NT2/D1 (cell line): ENCODE measurements at regions not wholly inside any gene's neighbourhood (a gene's known extent, or its start where the extent isn't known, plus 50 kb on each side); places are given as distances from the start of the nearest gene placed in this dataset.
A peak's percentile ranks its signal among the peaks of the same experiment; 100 is the strongest.

ENCODE experiments used
- DNase-seq: peaks from one replicate; pipeline ENCODE4 v3.0.0-alpha.2; 2011; ENCODE audit warnings: low read depth, low spot score
- H3K27me3 ChIP-seq: 2 replicates; pipeline ENCODE4 v1.6.0; 2011; ENCODE audit warnings: mild to moderate bottlenecking; ENCODE audit not compliant: insufficient read length, insufficient read depth
- H3K36me3 ChIP-seq: 2 replicates; pipeline ENCODE4 v1.6.1; 2011; ENCODE audit warnings: mild to moderate bottlenecking, low read length, mixed read lengths; ENCODE audit not compliant: insufficient read depth, insufficient read length
- H3K4me1 ChIP-seq: 2 replicates; pipeline ENCODE4 v1.5.1; 2011; ENCODE audit not compliant: insufficient read depth, insufficient read length
- H3K4me3 ChIP-seq: 2 replicates; pipeline ENCODE4 v1.5.1; 2011; ENCODE audit warnings: low read depth; ENCODE audit not compliant: insufficient read length
- H3K9ac ChIP-seq: 2 replicates; pipeline ENCODE4 v1.6.0; 2011; ENCODE audit warnings: low read depth; ENCODE audit not compliant: insufficient read length
- H3K9me3 ChIP-seq: 2 replicates; pipeline ENCODE4 v1.5.1; 2011; ENCODE audit warnings: mild to moderate bottlenecking, low read length; ENCODE audit not compliant: insufficient read depth
- SUZ12 ChIP-seq: IDR thresholded peaks from 2 replicates; pipeline ENCODE4 v1.6.1; 2011; ENCODE audit not compliant: insufficient read length, insufficient read depth; ENCODE audit errors: extremely low read depth
- YY1 ChIP-seq: IDR thresholded peaks from 2 replicates; pipeline ENCODE4 v1.6.1; 2011; ENCODE audit not compliant: insufficient read length, insufficient read depth
- ZNF274 ChIP-seq: IDR thresholded peaks from 2 replicates; pipeline ENCODE4 v1.6.1; 2011; ENCODE audit warnings: mild to moderate bottlenecking, low read depth, low read length

DNA sequence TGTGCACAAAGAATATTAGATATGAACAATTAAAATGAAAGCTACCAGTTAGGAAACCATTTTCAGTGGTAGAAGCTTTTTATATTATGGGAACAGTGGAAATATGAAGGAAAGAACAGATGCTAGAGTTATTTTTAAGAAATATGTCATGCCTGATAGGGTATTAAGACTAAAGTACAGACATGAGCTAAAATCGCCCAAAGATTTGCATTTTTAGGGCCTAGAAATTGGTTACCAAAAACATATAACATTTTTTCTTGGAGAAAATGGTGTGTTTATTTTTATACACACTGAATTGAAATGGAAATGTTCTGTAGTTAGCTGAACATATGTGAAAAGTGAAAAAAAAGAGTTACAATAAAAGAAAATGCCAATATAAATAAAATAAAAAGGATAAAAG, 441.9 kb downstream of the TLL1 start:
- Histone ChIP-seq H3K9ac (no peak overlapping the region), H3K4me1 (no peaks in the 10 kb centered on the region), H3K9me3 (no peaks in the 10 kb centered on the region), H3K27me3 (no peaks in the 10 kb centered on the region), H3K4me3 (no peak overlapping the region), H3K36me3 (no peaks in the 10 kb centered on the region)
- TF ChIP-seq YY1 (no peak), SUZ12 (no peak), ZNF274 (no peak)
- no peak for DNase-seq

DNA sequence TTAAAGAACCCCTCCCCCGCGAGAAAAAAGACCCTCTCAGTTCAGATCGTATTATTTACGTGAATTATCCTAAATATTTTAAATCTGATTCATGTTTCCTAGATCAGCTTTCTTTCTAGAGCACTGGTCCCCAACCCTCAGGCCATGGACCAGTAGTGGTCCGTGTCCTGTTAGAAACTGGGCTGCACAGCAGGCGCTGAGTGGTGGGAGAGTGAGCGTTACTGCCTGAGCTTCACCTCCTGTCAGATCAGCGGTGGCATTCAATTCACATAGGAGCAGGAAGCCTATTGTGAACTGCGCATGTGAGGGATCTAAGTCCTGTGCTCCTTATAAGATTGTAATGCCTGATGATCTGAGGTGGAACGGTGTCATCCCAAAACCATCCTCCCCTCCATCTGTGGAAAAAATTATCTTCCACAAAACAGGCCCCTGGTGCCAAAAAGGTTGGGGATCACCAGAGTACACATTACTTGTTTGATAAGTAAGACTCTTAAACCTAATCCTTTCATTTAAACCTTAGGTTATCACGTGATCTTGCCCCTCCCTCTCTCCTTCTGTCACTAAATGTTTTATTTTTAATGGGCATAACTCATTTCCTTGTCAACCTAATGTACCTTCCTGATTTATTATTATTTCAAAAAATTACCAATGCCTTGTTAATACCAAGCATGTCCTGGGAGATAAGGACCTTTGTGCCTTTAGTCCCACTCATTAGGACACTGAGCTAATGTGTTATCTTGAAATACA, 442.9 kb downstream of the TLL1 start:
- no peaks in the 10 kb centered on the region for H3K27me3 ChIP-seq
- no peak for TF ChIP-seq ZNF274
- TF ChIP-seq SUZ12, result no peak
- TF ChIP-seq YY1, result no peak
- H3K36me3 ChIP-seq, result no peaks in the 10 kb centered on the region

DNA sequence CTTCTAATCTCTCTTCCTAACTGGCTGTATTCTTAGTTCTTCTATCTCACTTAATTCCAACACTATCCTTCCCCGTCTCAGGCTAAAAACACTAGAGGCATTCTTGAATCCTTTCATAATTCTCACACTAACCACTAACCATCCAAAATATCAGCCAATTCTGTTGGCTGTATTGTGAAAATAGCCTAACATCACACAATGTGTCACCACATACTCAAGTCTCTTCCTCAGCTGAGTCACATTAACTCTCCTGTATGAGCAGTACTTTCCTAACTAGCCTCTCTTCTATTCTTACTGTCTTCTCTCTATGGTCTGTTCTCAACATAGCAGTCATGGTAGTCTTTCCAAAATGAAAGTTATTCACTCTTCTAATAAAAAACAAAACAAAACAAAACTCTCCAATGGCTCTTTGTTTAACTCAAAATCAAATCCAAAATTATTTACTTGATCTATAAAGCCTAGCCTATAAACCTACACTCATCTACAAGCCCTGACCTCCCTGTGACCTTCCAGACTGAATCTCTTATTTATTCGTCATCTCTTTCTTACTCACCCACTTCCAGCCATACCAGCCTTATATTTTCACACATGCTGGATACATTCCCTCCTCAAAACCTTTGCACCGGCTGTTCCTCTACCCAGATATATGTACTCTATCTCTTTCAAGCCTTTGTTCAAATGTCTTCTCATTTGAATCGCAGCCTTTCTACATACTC, 445.9 kb downstream of the TLL1 start:
- Histone ChIP-seq H3K4me1 (no peaks in the 10 kb centered on the region), H3K9ac (no peak overlapping the region), H3K4me3 (no peak overlapping the region), H3K27me3 (no peaks in the 10 kb centered on the region), H3K9me3 (no peaks in the 10 kb centered on the region), H3K36me3 (no peaks in the 10 kb centered on the region)
- TF ChIP-seq YY1 (no peak), SUZ12 (no peak), ZNF274 (no peak)
- DNase-seq, result no peak

More for the DNA sequence above, 442.9 kb downstream of the TLL1 start:
- no peak for DNase-seq
- no peak overlapping the region for H3K9ac ChIP-seq
- no peaks in the 10 kb centered on the region for H3K9me3 ChIP-seq
- no peaks in the 10 kb centered on the region for H3K4me1 ChIP-seq
- no peak overlapping the region for H3K4me3 ChIP-seq

DNA sequence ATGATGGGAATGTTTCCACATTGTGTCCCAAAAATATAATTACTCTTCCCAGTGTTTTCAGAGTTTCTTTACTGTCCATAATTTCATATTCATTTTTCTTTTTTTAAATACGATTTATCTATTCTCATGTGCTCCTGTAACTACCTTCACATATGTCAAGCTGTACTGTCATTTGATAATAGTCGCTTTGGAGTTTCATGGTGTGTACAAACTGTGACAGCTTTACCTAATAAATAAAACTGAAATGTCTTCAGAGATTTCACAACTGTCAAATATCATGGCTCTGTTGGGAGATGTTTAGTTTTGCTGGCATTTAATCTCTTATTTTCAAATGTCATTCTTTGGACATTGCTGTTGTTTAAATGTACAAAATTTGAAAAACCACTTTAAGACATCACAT, 450.2 kb downstream of the TLL1 start:
- TF ChIP-seq YY1 (no peak), ZNF274 (no peak), SUZ12 (no peak)
- Histone ChIP-seq H3K4me1 (no peaks in the 10 kb centered on the region), H3K9me3 (no peaks in the 10 kb centered on the region), H3K27me3 (no peaks in the 10 kb centered on the region), H3K4me3 (no peak overlapping the region), H3K36me3 (no peaks in the 10 kb centered on the region), H3K9ac (no peak overlapping the region)
- no peak for DNase-seq

DNA sequence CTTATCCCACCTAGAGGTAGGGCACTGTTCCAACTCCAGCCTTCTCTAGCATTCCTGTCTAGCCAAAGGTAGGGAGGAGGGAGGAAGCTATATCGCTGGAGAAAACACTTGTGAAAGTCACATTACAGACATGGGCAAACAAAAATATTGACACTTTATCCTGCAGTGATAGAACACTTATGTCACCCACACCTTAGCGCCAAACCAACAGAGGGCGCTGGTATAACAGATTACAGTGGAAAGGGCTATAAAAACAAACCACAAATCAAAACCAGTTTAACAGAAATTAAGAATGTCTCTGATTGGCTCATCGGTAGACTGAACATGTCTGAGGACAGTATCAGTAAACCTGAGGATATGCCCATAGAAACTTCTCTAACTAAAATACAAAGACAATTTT, 451.3 kb downstream of the TLL1 start:
- no peaks in the 10 kb centered on the region for H3K4me1 ChIP-seq
- H3K9me3 ChIP-seq, result no peaks in the 10 kb centered on the region
- H3K36me3 ChIP-seq, result no peaks in the 10 kb centered on the region
- H3K4me3 ChIP-seq, result no peak overlapping the region
- H3K9ac ChIP-seq, result no peak overlapping the region
- TF ChIP-seq SUZ12, result no peak
- TF ChIP-seq YY1, result no peak
- no peak for TF ChIP-seq ZNF274
- H3K27me3 ChIP-seq, result no peaks in the 10 kb centered on the region
- peak; percentile 8 for DNase-seq

DNA sequence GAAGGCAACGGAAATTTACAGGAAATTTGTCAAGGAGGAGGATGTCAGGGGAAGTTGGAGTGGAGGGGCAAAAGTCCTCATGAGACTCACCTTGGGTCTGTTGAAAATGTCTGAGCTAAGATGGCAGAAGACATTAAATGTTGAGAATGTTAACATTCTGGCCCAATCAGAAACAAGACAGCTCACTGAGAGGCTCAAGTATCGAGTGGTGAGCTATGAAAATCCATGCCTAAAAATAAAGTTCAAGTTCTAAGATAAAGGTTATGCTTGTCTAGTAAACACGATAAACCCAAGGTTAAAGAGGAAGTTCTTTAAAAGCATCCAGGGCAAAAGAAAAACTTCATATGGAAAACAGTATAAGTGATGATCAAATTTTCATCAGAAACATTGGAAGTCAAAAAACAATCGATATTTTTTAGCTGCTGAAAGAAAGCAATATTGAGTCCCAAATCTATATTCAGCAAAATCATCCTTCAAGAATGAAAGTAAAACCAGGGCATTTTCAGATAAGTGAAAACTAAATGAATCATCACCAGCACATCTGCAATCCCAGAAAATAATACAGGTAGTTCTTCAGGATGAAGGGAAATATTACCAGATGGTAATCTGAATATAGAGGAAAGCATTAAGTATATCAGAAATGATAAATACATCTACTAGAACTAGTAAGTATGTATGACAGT, 462.4 kb downstream of the TLL1 start:
- Histone ChIP-seq H3K27me3 (no peaks in the 10 kb centered on the region), H3K36me3 (no peaks in the 10 kb centered on the region), H3K9me3 (no peaks in the 10 kb centered on the region), H3K4me1 (peaks cover 2% of the 10 kb centered on the region), H3K4me3 (no peak overlapping the region), H3K9ac (no peak overlapping the region)
- DNase-seq, result no peak
- TF ChIP-seq SUZ12, result no peak
- no peak for TF ChIP-seq YY1
- TF ChIP-seq ZNF274, result no peak

DNA sequence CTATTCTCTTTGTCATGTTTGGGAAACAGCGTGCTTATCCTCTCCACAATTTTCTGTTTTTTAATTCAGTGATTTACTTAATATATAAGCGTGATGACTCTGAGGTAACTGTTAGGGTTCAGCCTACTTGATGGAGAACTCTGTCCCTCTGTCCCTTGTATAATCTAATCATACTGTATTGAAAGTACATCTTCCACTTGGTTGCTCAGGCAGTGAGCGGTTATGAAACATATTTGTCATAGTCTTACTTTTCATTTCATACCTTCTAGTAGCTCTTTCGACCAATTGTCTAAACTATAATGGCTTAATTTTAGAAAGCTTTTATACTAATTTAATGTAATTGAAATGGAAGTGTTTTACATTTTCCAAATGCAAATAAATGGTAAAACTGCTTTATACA, 469.0 kb downstream of the TLL1 start:
- no peak for TF ChIP-seq YY1
- TF ChIP-seq ZNF274, result no peak
- TF ChIP-seq SUZ12, result no peak
- no peak overlapping the region for H3K9ac ChIP-seq
- no peaks in the 10 kb centered on the region for H3K27me3 ChIP-seq
- H3K9me3 ChIP-seq, result no peaks in the 10 kb centered on the region
- no peaks in the 10 kb centered on the region for H3K36me3 ChIP-seq
- H3K4me1 ChIP-seq, result no peaks in the 10 kb centered on the region
- DNase-seq, result no peak
- H3K4me3 ChIP-seq, result no peak overlapping the region
